ENCODE measurements at regions not wholly inside any gene's neighbourhood (a gene's known extent, or its start where the extent isn't known, plus 50 kb on each side); places are given as distances from the start of the nearest gene placed in this dataset.
A peak's percentile ranks its signal among the peaks of the same experiment; 100 is the strongest.

GRCh38 chr15:70267306-70267705, 169.6 kb upstream of the TLE3 start:
- H3K27me3 ChIP-seq = no peaks in the 10 kb centered on the region
- DNase-seq = no peak
- peaks cover 41% of the 10 kb centered on the region for H3K4me1 ChIP-seq
- H3K36me3 ChIP-seq (ENCODE audit: low read depth, missing control alignments) = no peaks in the 10 kb centered on the region
- intact Hi-C loops (cut with DNase I; ENCODE audit: low total_unique reads) = loop anchor here (10.0 kb wide), 1 partner anchor 57 kb away; no protein-coding TSS in a partner anchor
- TF ChIP-seq, protein P1, sequence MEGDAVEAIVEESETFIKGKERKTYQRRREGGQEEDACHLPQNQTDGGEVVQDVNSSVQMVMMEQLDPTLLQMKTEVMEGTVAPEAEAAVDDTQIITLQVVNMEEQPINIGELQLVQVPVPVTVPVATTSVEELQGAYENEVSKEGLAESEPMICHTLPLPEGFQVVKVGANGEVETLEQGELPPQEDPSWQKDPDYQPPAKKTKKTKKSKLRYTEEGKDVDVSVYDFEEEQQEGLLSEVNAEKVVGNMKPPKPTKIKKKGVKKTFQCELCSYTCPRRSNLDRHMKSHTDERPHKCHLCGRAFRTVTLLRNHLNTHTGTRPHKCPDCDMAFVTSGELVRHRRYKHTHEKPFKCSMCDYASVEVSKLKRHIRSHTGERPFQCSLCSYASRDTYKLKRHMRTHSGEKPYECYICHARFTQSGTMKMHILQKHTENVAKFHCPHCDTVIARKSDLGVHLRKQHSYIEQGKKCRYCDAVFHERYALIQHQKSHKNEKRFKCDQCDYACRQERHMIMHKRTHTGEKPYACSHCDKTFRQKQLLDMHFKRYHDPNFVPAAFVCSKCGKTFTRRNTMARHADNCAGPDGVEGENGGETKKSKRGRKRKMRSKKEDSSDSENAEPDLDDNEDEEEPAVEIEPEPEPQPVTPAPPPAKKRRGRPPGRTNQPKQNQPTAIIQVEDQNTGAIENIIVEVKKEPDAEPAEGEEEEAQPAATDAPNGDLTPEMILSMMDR (IDR thresholded peaks at IDR 0.05) = no peak
- no peak for TF ChIP-seq POLR2A (IDR thresholded peaks at IDR 0.05)
- 92 to 98% methylated on average over 2 of the region's 2 CpGs for WGBS, 2 donors
- no peak overlapping the region for H3K4me3 ChIP-seq
- no peak overlapping the region for H3K27ac ChIP-seq
- H3K9me3 ChIP-seq = no peaks in the 10 kb centered on the region

- H3K27ac ChIP-seq = no peak overlapping the region
- DNase-seq = peak; percentile 93
Observed at GRCh38 chr15:70266412-70267121, 168.8 kb upstream of the TLE3 start.

GRCh38 chr15:70265986-70266385, 168.3 kb upstream of the TLE3 start:
- TF ChIP-seq POLR2A (IDR thresholded peaks at IDR 0.05) = no peak
- peaks cover 31% of the 10 kb centered on the region for H3K4me1 ChIP-seq
- no peaks in the 10 kb centered on the region for H3K9me3 ChIP-seq
- 73 to 84% methylated on average over 8 of the region's 8 CpGs for WGBS, 2 donors
- no peak overlapping the region for H3K4me3 ChIP-seq
- H3K27ac ChIP-seq = no peak overlapping the region
- intact Hi-C loops (cut with DNase I; ENCODE audit: low total_unique reads) = loop anchor here (10.0 kb wide), 1 partner anchor 59 kb away; no protein-coding TSS in a partner anchor
- H3K36me3 ChIP-seq (ENCODE audit: low read depth, missing control alignments) = no peaks in the 10 kb centered on the region
- no peak for DNase-seq
- H3K27me3 ChIP-seq = no peaks in the 10 kb centered on the region

More at GRCh38 chr15:70266412-70267121, 168.8 kb upstream of the TLE3 start:
- H3K4me3 ChIP-seq = no peak overlapping the region
- intact Hi-C loops (cut with DNase I; ENCODE audit: low total_unique reads) = loop anchor here (10.0 kb wide), 1 partner anchor 58 kb away; no protein-coding TSS in a partner anchor
- WGBS, 2 donors = 42 to 53% methylated on average over 24 of the region's 24 CpGs
- TF ChIP-seq, protein P1 (IDR thresholded peaks at IDR 0.05) = no peak
- no peak for TF ChIP-seq POLR2A (IDR thresholded peaks at IDR 0.05)
- H3K9me3 ChIP-seq = no peaks in the 10 kb centered on the region
- no peaks in the 10 kb centered on the region for H3K27me3 ChIP-seq
- H3K4me1 ChIP-seq = peaks cover 36% of the 10 kb centered on the region
- H3K36me3 ChIP-seq (ENCODE audit: low read depth, missing control alignments) = no peaks in the 10 kb centered on the region

GRCh38 chr15:70265466-70265978, 167.8 kb upstream of the TLE3 start:
- H3K27me3 ChIP-seq = no peaks in the 10 kb centered on the region
- no peaks in the 10 kb centered on the region for H3K9me3 ChIP-seq
- no peak for DNase-seq
- no peak overlapping the region for H3K4me3 ChIP-seq
- H3K27ac ChIP-seq = no peak overlapping the region
- H3K36me3 ChIP-seq (ENCODE audit: low read depth, missing control alignments) = no peaks in the 10 kb centered on the region
- intact Hi-C loops (cut with DNase I; ENCODE audit: low total_unique reads) = loop anchor here (10.0 kb wide), 1 partner anchor 59 kb away; no protein-coding TSS in a partner anchor
- peaks cover 27% of the 10 kb centered on the region for H3K4me1 ChIP-seq
- 91 to 96% methylated on average over 9 of the region's 9 CpGs for WGBS, 2 donors
- no peak for TF ChIP-seq POLR2A (IDR thresholded peaks at IDR 0.05)
- TF ChIP-seq, protein P1 (IDR thresholded peaks at IDR 0.05) = no peak

- Histone ChIP-seq H3K9me3 (no peaks in the 10 kb centered on the region), H3K27ac (no peak overlapping the region), H3K4me1 (peaks cover 21% of the 10 kb centered on the region), H3K36me3 (ENCODE audit: low read depth, missing control alignments) (no peaks in the 10 kb centered on the region), H3K4me3 (no peak overlapping the region), H3K27me3 (no peaks in the 10 kb centered on the region)
- TF ChIP-seq, protein P1 (IDR thresholded peaks at IDR 0.05) = no peak
- TF ChIP-seq POLR2A (IDR thresholded peaks at IDR 0.05) = no peak
- no peak for DNase-seq
- WGBS, 2 donors = 81 to 83% methylated on average over 7 to 8 of the region's 8 CpGs
- intact Hi-C loops (cut with DNase I; ENCODE audit: low total_unique reads) = loop anchor here (10.0 kb wide), 1 partner anchor 60 kb away; no protein-coding TSS in a partner anchor
Observed at GRCh38 chr15:70264738-70265465, 167.2 kb upstream of the TLE3 start.
